ENCODE measurements at regions not wholly inside any gene's neighbourhood (a gene's known extent, or its start where the extent isn't known, plus 50 kb on each side); places are given as distances from the start of the nearest gene placed in this dataset.

GRCh38 chr3:27606537-27606936, 115.6 kb downstream of the EOMES start:
- TF ChIP-seq GATA3 (IDR thresholded peaks at IDR 0.05; ENCODE audit: low read depth, low read length) (no peak), GATA2 (IDR thresholded peaks at IDR 0.05; ENCODE audit: low read depth, low read length) (no peak)

Measured in SH-SY5Y (cell line).